NB4 (cell line): ENCODE measurements at regions not wholly inside any gene's neighbourhood (a gene's known extent, or its start where the extent isn't known, plus 50 kb on each side); places are given as distances from the start of the nearest gene placed in this dataset.

Experiments used
- CTCF ChIP-seq: IDR thresholded peaks from one replicate; pipeline ENCODE4 v1.5.1; 2012; ENCODE audit warnings: low read depth, low read length
- MAX ChIP-seq: IDR thresholded peaks from 2 replicates; pipeline ENCODE4 v1.6.1; 2011; ENCODE audit warnings: low read depth, low read length
- MYC ChIP-seq: IDR thresholded peaks from 2 replicates; pipeline ENCODE4 v1.6.1; 2011; ENCODE audit warnings: low read depth, low read length
- POLR2A ChIP-seq: IDR thresholded peaks from 2 replicates; pipeline ENCODE4 v1.6.1; 2011; ENCODE audit warnings: mild to moderate bottlenecking; ENCODE audit not compliant: insufficient read length; ENCODE audit errors: extremely low read depth

GRCh38 chr13:63691474-63691873 is 2275.8 kb upstream of the PCDH20 start:
- TF ChIP-seq CTCF (no peak), MAX (no peak), POLR2A (no peak), MYC (no peak)
